GM12891 (cell line): ENCODE measurements at regions not wholly inside any gene's neighbourhood (a gene's known extent, or its start where the extent isn't known, plus 50 kb on each side); places are given as distances from the start of the nearest gene placed in this dataset.
"Not testable (repeated sequence)": the region's sequence is repeated elsewhere in the genome, so short reads cannot be mapped to it uniquely, and the experiment has no call there.

Source experiments
- DNase-seq: peaks from one replicate; pipeline ENCODE4 v3.0.0; 2011; ENCODE audit warnings: low spot score; ENCODE audit not compliant: insufficient read length
- FAIRE-seq: peaks from 2 replicates; lab custom pipeline; 2011; peaks lifted over from hg19 to GRCh38; lab: Jason Lieb, UNC
- PAX5 ChIP-seq: IDR thresholded peaks from 2 replicates; pipeline ENCODE4 v1.6.1; 2011; ENCODE audit warnings: low read length, moderate library complexity, mild to moderate bottlenecking; ENCODE audit not compliant: insufficient read depth, severe bottlenecking
- POLR2A ChIP-seq: IDR thresholded peaks from 2 replicates; pipeline ENCODE4 v1.6.1; 2011; ENCODE audit warnings: low read depth, low read length, control low read depth
- POLR2AphosphoS5 ChIP-seq: IDR thresholded peaks from 2 replicates; pipeline ENCODE4 v1.6.1; 2011; ENCODE audit warnings: low read depth, low read length, control low read depth
- POU2F2 ChIP-seq: IDR thresholded peaks from 2 replicates; pipeline ENCODE4 v1.6.1; 2011; ENCODE audit warnings: low read depth, mild to moderate bottlenecking, control low read depth, low read length, moderate library complexity
- SPI1 ChIP-seq: IDR thresholded peaks from 2 replicates; pipeline ENCODE4 v1.6.1; 2011; ENCODE audit warnings: low read depth, low read length, control low read depth
- TAF1 ChIP-seq: IDR thresholded peaks from 2 replicates; pipeline ENCODE4 v1.6.1; 2011; ENCODE audit warnings: low read depth, low read length, control low read depth

- DNase-seq = no peak
- FAIRE-seq = no peak
- TF ChIP-seq TAF1 (no peak), POU2F2 (no peak), SPI1 (no peak), PAX5 (no peak)
These were observed 59.3 kb upstream of the VASH1 start for GRCh38 chr14:76701981-76702380.

GRCh38 chr14:76705214-76705613 is 56.1 kb upstream of the VASH1 start:
- DNase-seq = no peak
- FAIRE-seq = no peak
- TF ChIP-seq SPI1 (no peak), POU2F2 (no peak), POLR2AphosphoS5 (no peak), TAF1 (no peak)

GRCh38 chr14:76706207-76706606 is 55.1 kb upstream of the VASH1 start:
- not testable (repeated sequence) for DNase-seq, FAIRE-seq

- DNase-seq (no peak), FAIRE-seq (no peak)
- no peak for TF ChIP-seq SPI1
- no peak for TF ChIP-seq POU2F2
These were observed 54.5 kb upstream of the VASH1 start for GRCh38 chr14:76706811-76707210.

GRCh38 chr14:76708028-76708427 is 53.2 kb upstream of the VASH1 start:
- no peak for FAIRE-seq
- no peak for DNase-seq
- no peak for TF ChIP-seq POLR2AphosphoS5
- TF ChIP-seq PAX5 = no peak
- TF ChIP-seq POLR2A = no peak
- TF ChIP-seq SPI1 = no peak
- no peak for TF ChIP-seq TAF1
- TF ChIP-seq POU2F2 = no peak

GRCh38 chr14:76708771-76709170 is 52.5 kb upstream of the VASH1 start:
- FAIRE-seq (no peak), DNase-seq (no peak)
- TF ChIP-seq POLR2A (no peak), PAX5 (no peak), TAF1 (no peak), SPI1 (no peak), POU2F2 (no peak), POLR2AphosphoS5 (no peak)

GRCh38 chr14:76710056-76711010 is 50.9 kb upstream of the VASH1 start:
- FAIRE-seq (no peak), DNase-seq (no peak)
- TF ChIP-seq POLR2AphosphoS5 (no peak), TAF1 (no peak)
